Stomach (tissue), 8 donors: ENCODE measurements at regions not wholly inside any gene's neighbourhood (a gene's known extent, or its start where the extent isn't known, plus 50 kb on each side); places are given as distances from the start of the nearest gene placed in this dataset.
"Not testable (repeated sequence)": the region's sequence is repeated elsewhere in the genome, so short reads cannot be mapped to it uniquely, and the experiment has no call there.

Experiments used
- DNase-seq, 2 donors: peaks; one replicate each; pipeline versions ENCODE4 v3.0.0 to v3.0.0-alpha.2; 2013 to 2019
- H3K27ac ChIP-seq, 5 donors: fragments of 200-600 bp in 4 of 5; sonication (generic) in 4 of 5; one replicate each; pipeline ENCODE4 v1.5.1; 2013 to 2019; ENCODE audit warnings: mild to moderate bottlenecking in 1 of 5, moderate library complexity in 1 of 5
- H3K27me3 ChIP-seq, 3 donors: fragments of 200-600 bp; sonication (generic); one replicate each; pipeline ENCODE4 v1.5.1; 2017 to 2019; ENCODE audit warnings: mixed run types in 1 of 3
- H3K36me3 ChIP-seq, 4 donors: fragments of 200-600 bp; sonication (generic); 1 replicate in 3 of 4; 2 replicates in 1 of 4; pipeline ENCODE4 v1.5.1; 2016 to 2019
- H3K4me1 ChIP-seq, 4 donors: fragments of 200-600 bp; sonication (generic); one replicate each; pipeline ENCODE4 v1.5.1; 2016 to 2019
- H3K4me3 ChIP-seq, 4 donors: fragments of 200-600 bp; sonication (generic) in 3 of 4; one replicate each; pipeline ENCODE4 v1.5.1; 2016 to 2019; ENCODE audit warnings: mild to moderate bottlenecking in 1 of 4
- H3K9me3 ChIP-seq, 4 donors: fragments of 200-600 bp; sonication (generic); one replicate each; pipeline ENCODE4 v1.5.1; 2016 to 2019
- CTCF ChIP-seq, 7 experiments: fragments of 450-650 bp in 4 of 7; fragments of 200-600 bp in 3 of 7; sonication (generic) in 3 of 7; IDR thresholded peaks; one replicate each; pipeline ENCODE4 v1.5.1; 2016 to 2019; ENCODE audit warnings: antibody characterized with exemption in 7 of 7, control low read depth in 2 of 7, mild to moderate bottlenecking in 1 of 7
- EP300 ChIP-seq: sonication (generic); formaldehyde crosslinking; IDR thresholded peaks from one replicate; pipeline ENCODE4 v1.6.1; 2017; ENCODE audit warnings: antibody characterized with exemption
- POLR2A ChIP-seq, 4 donors: fragments of 450-650 bp; IDR thresholded peaks; one replicate each; pipeline ENCODE4 v1.6.1; 2016; ENCODE audit warnings: antibody characterized with exemption in 4 of 4, control low read depth in 2 of 4, mild to moderate bottlenecking in 1 of 4, moderate library complexity in 1 of 4
- POLR2AphosphoS5 ChIP-seq, 3 donors: sonication (generic); formaldehyde crosslinking; IDR thresholded peaks; one replicate each; pipeline ENCODE4 v1.6.1; 2016; ENCODE audit warnings: antibody characterized with exemption in 3 of 3
- whole genome bisulfite sequencing, 5 donors: extraction: QIAGEN DNeasy Blood & Tissue Kit in 3 of 5; methylation state at CpG; one replicate each; pipeline versions ENCODE4 v1.1.5 to v1.1.7; 2013 to 2018; 5-methylcytosine and 5-hydroxymethylcytosine counted together
- intact Hi-C: fragments of 100-400 bp; cut with DNase I; formaldehyde crosslinking; loops from one replicate; pipeline ENCODE4 v1.15.1; 2023; ENCODE audit warnings: low total_unique reads
- donor health status: healthy with polysubstance abuse.
- donor health status: Bipolar disorder and iron deficiency.
- donor health status: healthy.

GRCh38 chrX:146615628-146616348 lies 193.8 kb upstream of the CXorf51B start:
- intact Hi-C loops, result no loop called here
- no peak overlapping the region for H3K27ac ChIP-seq
- peak in 1 of 2 donors; percentile 30 for DNase-seq
- TF ChIP-seq POLR2A (IDR thresholded peaks at IDR 0.05) (no peak), POLR2AphosphoS5 (IDR thresholded peaks at IDR 0.05) (no peak), CTCF (IDR thresholded peaks at IDR 0.05) (no peak), EP300 (no peak)
- H3K9me3 ChIP-seq, result peaks cover 0 to 5% (median 0%) of the 10 kb centered on the region in 4 donors
- WGBS, 5 donors, result 7 to 28% (median 13%) methylated on average over 6 of the region's 6 CpGs
- no peaks in the 10 kb centered on the region for H3K36me3 ChIP-seq
- H3K4me3 ChIP-seq, result no peak overlapping the region
- no peaks in the 10 kb centered on the region for H3K4me1 ChIP-seq
- no peaks in the 10 kb centered on the region for H3K27me3 ChIP-seq

GRCh38 chrX:146619943-146620342 lies 189.6 kb upstream of the CXorf51B start:
- DNase-seq, H3K9me3 ChIP-seq, H3K4me1 ChIP-seq, intact Hi-C loops, H3K4me3 ChIP-seq, H3K36me3 ChIP-seq, H3K27me3 ChIP-seq, H3K27ac ChIP-seq: not testable (repeated sequence)
- WGBS, 5 donors, result 82 to 94% (median 90%) methylated on average over 21 to 27 of the region's 29 CpGs

- no peak overlapping the region for H3K27ac ChIP-seq
- H3K4me3 ChIP-seq, result no peak overlapping the region
- no peak for DNase-seq
- intact Hi-C loops, result no loop called here
- TF ChIP-seq POLR2A (IDR thresholded peaks at IDR 0.05), result no peak
- no peak for TF ChIP-seq POLR2AphosphoS5 (IDR thresholded peaks at IDR 0.05)
- no peak for TF ChIP-seq EP300
- TF ChIP-seq CTCF (IDR thresholded peaks at IDR 0.05), result no peak
- peaks cover 0 to 21% (median 9%) of the 10 kb centered on the region in 4 donors for H3K9me3 ChIP-seq
- H3K4me1 ChIP-seq, result no peaks in the 10 kb centered on the region
- no peaks in the 10 kb centered on the region for H3K36me3 ChIP-seq
- WGBS, 5 donors, result 33 to 62% (median 48%) methylated on average over 1 of the region's 1 CpG
- no peaks in the 10 kb centered on the region for H3K27me3 ChIP-seq
Observed at GRCh38 chrX:146658379-146658778, 151.2 kb upstream of the CXorf51B start.

GRCh38 chrX:146707781-146708180 lies 101.8 kb upstream of the CXorf51B start:
- no peaks in the 10 kb centered on the region for H3K27me3 ChIP-seq
- intact Hi-C loops, result no loop called here
- peaks cover 0 to 4% (median 0%) of the 10 kb centered on the region in 4 donors for H3K9me3 ChIP-seq
- H3K4me1 ChIP-seq, result no peaks in the 10 kb centered on the region
- no peak overlapping the region for H3K4me3 ChIP-seq
- no peaks in the 10 kb centered on the region for H3K36me3 ChIP-seq
- H3K27ac ChIP-seq, result peak overlapping the region in 1 of 5 donors; percentile 31
- no peak for DNase-seq
- TF ChIP-seq CTCF (IDR thresholded peaks at IDR 0.05), result no peak
- no peak for TF ChIP-seq POLR2A (IDR thresholded peaks at IDR 0.05)
- no peak for TF ChIP-seq POLR2AphosphoS5 (IDR thresholded peaks at IDR 0.05)
- no peak for TF ChIP-seq EP300
- WGBS, 5 donors, result 37 to 63% (median 57%) methylated on average over 2 of the region's 2 CpGs

GRCh38 chrX:146708866-146709265 lies 100.7 kb upstream of the CXorf51B start:
- H3K27me3 ChIP-seq, H3K4me3 ChIP-seq, DNase-seq, H3K9me3 ChIP-seq, H3K36me3 ChIP-seq, H3K4me1 ChIP-seq, H3K27ac ChIP-seq, intact Hi-C loops: not testable (repeated sequence)
- WGBS, 5 donors, result 59 to 71% (median 62%) methylated on average over 5 of the region's 5 CpGs
